GM12878 (cell line): ENCODE measurements at regions not wholly inside any gene's neighbourhood (a gene's known extent, or its start where the extent isn't known, plus 50 kb on each side); places are given as distances from the start of the nearest gene placed in this dataset.

Experiments
- BRCA1 ChIP-seq: IDR thresholded peaks from 2 replicates; pipeline ENCODE4 v1.6.1; 2011; ENCODE audit warnings: low read depth, low read length, improper control_type of control experiment
- CREB1 ChIP-seq: IDR thresholded peaks from 2 replicates; pipeline ENCODE4 v1.6.1; 2012; ENCODE audit warnings: low read depth, mild to moderate bottlenecking, inconsistent platforms
- DPF2 ChIP-seq: fragments of 450-650 bp; IDR thresholded peaks from 2 replicates; pipeline ENCODE4 v1.6.1; 2017; ENCODE audit warnings: mild to moderate bottlenecking
- ETV6 ChIP-seq, 2 experiments: fragments of 450-650 bp in 1 of 2; IDR thresholded peaks in 1 of 2; conservative IDR thresholded peaks in 1 of 2; 2 replicates each; pipeline ENCODE4 v1.6.1; 2014; ENCODE audit warnings: antibody characterized with exemption in 1 of 2, borderline replicate concordance in 1 of 2, low read depth in 1 of 2, mild to moderate bottlenecking in 1 of 2, moderate library complexity in 1 of 2
- HDAC2 ChIP-seq: fragments of 200-600 bp; sonication (generic); IDR thresholded peaks from 2 replicates; pipeline ENCODE4 v1.6.1; 2017
- JUND ChIP-seq: IDR thresholded peaks from 2 replicates; pipeline ENCODE4 v1.6.1; 2012; ENCODE audit warnings: low read depth, mild to moderate bottlenecking, low read length, improper control_type of control experiment, moderate library complexity
- KAT2A ChIP-seq: conservative IDR thresholded peaks from 2 replicates; pipeline ENCODE4 v1.6.1; 2011; ENCODE audit warnings: low read depth, low read length; ENCODE audit not compliant: control insufficient read depth
- MTA3 ChIP-seq: IDR thresholded peaks from 2 replicates; pipeline ENCODE4 v1.6.1; 2012; ENCODE audit warnings: low read length, inconsistent platforms, borderline replicate concordance
- PML ChIP-seq: IDR thresholded peaks from 2 replicates; pipeline ENCODE4 v1.6.1; 2012; ENCODE audit warnings: low read length, inconsistent platforms
- POLR2AphosphoS5 ChIP-seq: IDR thresholded peaks from 2 replicates; pipeline ENCODE4 v1.6.1; 2011; ENCODE audit warnings: mild to moderate bottlenecking, low read length, inconsistent platforms
- SMC3 ChIP-seq: IDR thresholded peaks from 2 replicates; pipeline ENCODE4 v1.6.1; 2011; ENCODE audit warnings: low read length, improper control_type of control experiment, borderline replicate concordance
- TF ChIP-seq, protein P1 (sequence below), 3 experiments: IDR thresholded peaks in 2 of 3; conservative IDR thresholded peaks in 1 of 3; 2 replicates each; pipeline ENCODE4 v1.5.1; 2011; ENCODE audit warnings: low read depth in 3 of 3, low read length in 3 of 3, mild to moderate bottlenecking in 3 of 3, control low read depth in 2 of 3, moderate library complexity in 2 of 3, inconsistent platforms in 1 of 3, mixed read lengths in 1 of 3; ENCODE audit not compliant: control insufficient read depth in 2 of 3, insufficient read depth in 1 of 3; ENCODE audit errors: extremely low read depth in 1 of 3
- TF ChIP-seq, protein P2 (sequence below): IDR thresholded peaks from 2 replicates; pipeline ENCODE4 v1.6.1; 2011; ENCODE audit warnings: low read depth, low read length, improper control_type of control experiment, borderline replicate concordance

GRCh38 chr13:108435393-108436149 is 166.1 kb downstream of the TNFSF13B start:
- no peak for TF ChIP-seq KAT2A
- TF ChIP-seq MTA3, result no peak
- TF ChIP-seq POLR2AphosphoS5, result no peak
- TF ChIP-seq BRCA1, result no peak
- no peak for TF ChIP-seq DPF2
- no peak for TF ChIP-seq PML
- TF ChIP-seq, protein P1, sequence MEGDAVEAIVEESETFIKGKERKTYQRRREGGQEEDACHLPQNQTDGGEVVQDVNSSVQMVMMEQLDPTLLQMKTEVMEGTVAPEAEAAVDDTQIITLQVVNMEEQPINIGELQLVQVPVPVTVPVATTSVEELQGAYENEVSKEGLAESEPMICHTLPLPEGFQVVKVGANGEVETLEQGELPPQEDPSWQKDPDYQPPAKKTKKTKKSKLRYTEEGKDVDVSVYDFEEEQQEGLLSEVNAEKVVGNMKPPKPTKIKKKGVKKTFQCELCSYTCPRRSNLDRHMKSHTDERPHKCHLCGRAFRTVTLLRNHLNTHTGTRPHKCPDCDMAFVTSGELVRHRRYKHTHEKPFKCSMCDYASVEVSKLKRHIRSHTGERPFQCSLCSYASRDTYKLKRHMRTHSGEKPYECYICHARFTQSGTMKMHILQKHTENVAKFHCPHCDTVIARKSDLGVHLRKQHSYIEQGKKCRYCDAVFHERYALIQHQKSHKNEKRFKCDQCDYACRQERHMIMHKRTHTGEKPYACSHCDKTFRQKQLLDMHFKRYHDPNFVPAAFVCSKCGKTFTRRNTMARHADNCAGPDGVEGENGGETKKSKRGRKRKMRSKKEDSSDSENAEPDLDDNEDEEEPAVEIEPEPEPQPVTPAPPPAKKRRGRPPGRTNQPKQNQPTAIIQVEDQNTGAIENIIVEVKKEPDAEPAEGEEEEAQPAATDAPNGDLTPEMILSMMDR (IDR thresholded peaks at IDR 0.05 in 2 of 3, conservative IDR thresholded peaks at IDR 0.05 in 1 of 3; ENCODE audit: control insufficient read depth in 2 of 3, extremely low read depth in 1 of 3, insufficient read depth in 1 of 3, low read depth in 3 of 3, low read length in 3 of 3), result no peak
- TF ChIP-seq, protein P2, sequence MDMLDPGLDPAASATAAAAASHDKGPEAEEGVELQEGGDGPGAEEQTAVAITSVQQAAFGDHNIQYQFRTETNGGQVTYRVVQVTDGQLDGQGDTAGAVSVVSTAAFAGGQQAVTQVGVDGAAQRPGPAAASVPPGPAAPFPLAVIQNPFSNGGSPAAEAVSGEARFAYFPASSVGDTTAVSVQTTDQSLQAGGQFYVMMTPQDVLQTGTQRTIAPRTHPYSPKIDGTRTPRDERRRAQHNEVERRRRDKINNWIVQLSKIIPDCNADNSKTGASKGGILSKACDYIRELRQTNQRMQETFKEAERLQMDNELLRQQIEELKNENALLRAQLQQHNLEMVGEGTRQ, result no peak
- no peak for TF ChIP-seq CREB1
- TF ChIP-seq SMC3, result no peak
- no peak for TF ChIP-seq HDAC2
- no peak for TF ChIP-seq ETV6 (conservative IDR thresholded peaks at IDR 0.05 in 1 of 2, IDR thresholded peaks at IDR 0.05 in 1 of 2; ENCODE audit: borderline replicate concordance in 1 of 2, low read depth in 1 of 2)
- TF ChIP-seq JUND, result no peak
